IMR-90 (cell line): ENCODE measurements at regions not wholly inside any gene's neighbourhood (a gene's known extent, or its start where the extent isn't known, plus 50 kb on each side); places are given as distances from the start of the nearest gene placed in this dataset.

Source experiments
- ATAC-seq: fragments of 200-7000 bp; cut with Tn5 transposase; 2 replicates; pipeline ENCODE4 v1.9.1; 2020; ENCODE audit warnings: low read depth, mild to moderate bottlenecking, moderate library complexity
- BruUV-seq: library from RNA; stranded (reverse); fragments of 400-500 nt; replicated peaks from 2 replicates; lab custom pipeline; 2021; lab: Mats Ljungman, UMichigan
- CTCF ChIA-PET: fragments of 300-600 bp; formaldehyde crosslinking; extraction: SDS; loops from one replicate; lab custom pipeline; 2021; ENCODE audit warnings: antibody characterized with exemption; lab: Yijun Ruan, JAX
- POLR2A ChIA-PET: fragments of 300-600 bp; sonication (Branson Sonifier 250); formaldehyde crosslinking; loops from one replicate; lab custom pipeline; 2022; ENCODE audit warnings: antibody characterized with exemption; ENCODE audit not compliant: unreplicated experiment; lab: Charles Lee
- DNase-seq: peaks from one replicate; pipeline ENCODE4 v3.0.0; 2013
- H2AFZ ChIP-seq: replicated peaks from 2 replicates; pipeline ENCODE3; 2013; ENCODE audit warnings: low read length, mild to moderate bottlenecking; ENCODE audit not compliant: poor library complexity
- H2AK5ac ChIP-seq: 2 replicates; pipeline ENCODE4 v1.6.1; 2013; ENCODE audit warnings: low read depth, low read length, inconsistent platforms
- H2AK9ac ChIP-seq: replicated peaks from 2 replicates; pipeline ENCODE3; 2013; ENCODE audit warnings: mild to moderate bottlenecking, low read depth, low read length, moderate library complexity; ENCODE audit not compliant: poor library complexity
- H2BK120ac ChIP-seq: 2 replicates; pipeline ENCODE4 v1.6.1; 2013; ENCODE audit warnings: low read depth, low read length, inconsistent platforms
- H2BK15ac ChIP-seq: 3 replicates; pipeline ENCODE4 v1.6.1; 2013; ENCODE audit warnings: low read depth, low read length, inconsistent platforms
- H2BK20ac ChIP-seq: 2 replicates; pipeline ENCODE4 v1.6.1; 2013; ENCODE audit warnings: low read depth, mild to moderate bottlenecking, inconsistent platforms, low read length, moderate library complexity
- H2BK5ac ChIP-seq: 2 replicates; pipeline ENCODE4 v1.6.1; 2013; ENCODE audit warnings: mild to moderate bottlenecking, low read depth, low read length, inconsistent platforms; ENCODE audit not compliant: poor library complexity, severe bottlenecking
- H3K14ac ChIP-seq: replicated peaks from 2 replicates; pipeline ENCODE4 v1.6.1; 2013; ENCODE audit warnings: low read depth, low read length, inconsistent platforms
- H3K18ac ChIP-seq: 2 replicates; pipeline ENCODE4 v1.6.1; 2013; ENCODE audit warnings: low read depth, low read length, control low read depth
- H3K23ac ChIP-seq: 2 replicates; pipeline ENCODE4 v1.6.1; 2013; ENCODE audit warnings: low read depth, low read length, inconsistent platforms
- H3K27ac ChIP-seq: 2 replicates; pipeline ENCODE4 v1.5.1; 2013; ENCODE audit warnings: mild to moderate bottlenecking, control low read depth, low read length; ENCODE audit not compliant: insufficient read depth
- H3K27me3 ChIP-seq: 2 replicates; pipeline ENCODE4 v1.6.1; 2013; ENCODE audit warnings: low read length; ENCODE audit not compliant: control insufficient read depth, insufficient read depth
- H3K36me3 ChIP-seq: 2 replicates; pipeline ENCODE4 v1.6.1; 2013; ENCODE audit warnings: low read length, mixed read lengths; ENCODE audit not compliant: control insufficient read depth, insufficient read depth
- H3K4ac ChIP-seq: 2 replicates; pipeline ENCODE4 v1.6.1; 2013; ENCODE audit warnings: low read depth, low read length, inconsistent platforms
- H3K4me1 ChIP-seq: 2 replicates; pipeline ENCODE4 v1.6.1; 2013; ENCODE audit warnings: low read length, mixed read lengths; ENCODE audit not compliant: control insufficient read depth, insufficient read depth
- H3K4me2 ChIP-seq: 2 replicates; pipeline ENCODE4 v1.6.1; 2013; ENCODE audit warnings: low read depth, mild to moderate bottlenecking, control low read depth, low read length, moderate library complexity
- H3K4me3 ChIP-seq: 2 replicates; pipeline ENCODE4 v1.5.1; 2013; ENCODE audit warnings: low read depth, mild to moderate bottlenecking, control low read depth, low read length, moderate library complexity; ENCODE audit not compliant: insufficient read depth
- H3K56ac ChIP-seq: 2 replicates; pipeline ENCODE4 v1.6.1; 2013; ENCODE audit warnings: low read length, inconsistent platforms; ENCODE audit not compliant: insufficient read depth; ENCODE audit errors: extremely low read depth
- H3K79me1 ChIP-seq, 2 experiments: 2 replicates each; pipeline ENCODE4 v1.6.1; 2013; ENCODE audit warnings: low read length in 2 of 2, inconsistent platforms in 1 of 2, low read depth in 1 of 2
- H3K9ac ChIP-seq: 2 replicates; pipeline ENCODE4 v1.6.1; 2013; ENCODE audit warnings: low read depth, low read length, control low read depth
- H3K9me1 ChIP-seq: 2 replicates; pipeline ENCODE4 v1.6.1; 2013; ENCODE audit warnings: low read length, inconsistent platforms; ENCODE audit not compliant: insufficient read depth
- H3K9me3 ChIP-seq: 2 replicates; pipeline ENCODE4 v1.6.1; 2013; ENCODE audit warnings: low read length; ENCODE audit not compliant: control insufficient read depth, insufficient read depth
- H4K20me1 ChIP-seq: 2 replicates; pipeline ENCODE4 v1.6.1; 2013; ENCODE audit warnings: low read length, inconsistent platforms; ENCODE audit not compliant: insufficient read depth
- H4K5ac ChIP-seq: 2 replicates; pipeline ENCODE4 v1.6.1; 2013; ENCODE audit warnings: mild to moderate bottlenecking, low read depth, low read length, control low read depth
- H4K8ac ChIP-seq, 2 experiments: 2 replicates each; pipeline ENCODE4 v1.6.1; 2013; ENCODE audit warnings: low read depth in 2 of 2, low read length in 2 of 2, control low read depth in 1 of 2, inconsistent platforms in 1 of 2
- H4K91ac ChIP-seq: 2 replicates; pipeline ENCODE4 v1.6.1; 2013; ENCODE audit warnings: low read depth, low read length, inconsistent platforms; ENCODE audit not compliant: insufficient read depth
- BHLHE40 ChIP-seq: fragments of 150-350 bp; IDR thresholded peaks from 2 replicates; pipeline ENCODE4 v1.6.1; 2016; ENCODE audit warnings: mild to moderate bottlenecking, low read depth, low read length
- MAFK ChIP-seq: IDR thresholded peaks from 2 replicates; pipeline ENCODE4 v1.6.1; 2012; ENCODE audit warnings: low read depth, low read length, improper control_type of control experiment
- MAZ ChIP-seq: IDR thresholded peaks from 2 replicates; pipeline ENCODE4 v1.6.1; 2012; ENCODE audit warnings: low read depth, mild to moderate bottlenecking, low read length, improper control_type of control experiment, moderate library complexity, borderline replicate concordance
- RAD21 ChIP-seq: IDR thresholded peaks from 2 replicates; pipeline ENCODE4 v1.6.1; 2012; ENCODE audit warnings: low read length, improper control_type of control experiment
- WGBS, 2 experiments: methylation state at CpG; one replicate each; pipeline versions ENCODE4 v1.1.5 to v1.1.7; 2013; ENCODE audit warnings: missing lambda C conversion rate in 2 of 2; ENCODE audit not compliant: insufficient read length in 1 of 2; ENCODE audit errors: extremely low coverage in 2 of 2; 5-methylcytosine and 5-hydroxymethylcytosine counted together
- dilution Hi-C: fragments of 300-500 bp; cut with HindIII; formaldehyde crosslinking; loops from one replicate; pipeline ENCODE4 v1.14.3; 2018; ENCODE audit warnings: low sequenced_read_pairs; ENCODE audit not compliant: unreplicated experiment
- in situ Hi-C: fragments of 300-500 bp; cut with MboI; formaldehyde crosslinking; loops from 3 replicates; pipeline ENCODE4 v1.14.3; 2019; ENCODE audit warnings: low sequenced_read_pairs, inconsistent platforms, mixed read lengths
- intact Hi-C: fragments of 100-400 bp; cut with micrococcal nuclease; formaldehyde crosslinking; loops from 2 replicates; pipeline ENCODE4 v1.10.0; 2022

DNA sequence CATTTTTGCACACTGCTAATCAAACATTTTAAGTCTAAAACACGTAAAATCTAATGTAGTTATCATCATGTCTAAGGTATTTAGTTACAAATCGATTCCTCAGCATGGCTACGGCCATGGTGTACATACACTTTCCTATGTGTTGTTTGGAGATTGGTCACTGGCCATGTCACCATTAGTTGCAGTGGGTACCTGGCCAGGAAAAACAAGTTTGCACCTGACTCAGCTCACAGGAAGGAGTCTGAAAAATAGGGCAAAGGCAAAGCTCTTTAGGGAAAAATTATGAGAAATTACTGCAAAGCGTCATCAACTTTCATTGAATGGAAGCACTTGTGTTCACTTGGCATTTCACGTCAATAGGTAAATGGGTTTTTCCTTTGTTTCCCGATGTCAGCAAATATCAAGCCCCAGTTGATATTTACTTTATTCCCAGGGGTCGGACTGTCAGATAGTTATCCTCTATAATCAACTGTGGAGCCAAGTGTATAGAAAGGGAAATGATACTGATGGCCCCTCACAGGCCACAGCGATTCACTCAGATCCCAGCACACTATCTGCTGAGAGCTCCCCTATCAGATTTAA, 626.0 kb upstream of the ADAMTS16 start:
- Histone ChIP-seq H2BK20ac (no peak overlapping the region), H3K4ac (no peak overlapping the region), H3K9me1 (no peaks in the 10 kb centered on the region), H3K56ac (no peak overlapping the region), H2BK5ac (no peak overlapping the region), H2AK9ac (no peak overlapping the region), H3K79me1 (no peaks in the 10 kb centered on the region), H3K27ac (no peak overlapping the region), H4K20me1 (no peaks in the 10 kb centered on the region), H4K91ac (no peak overlapping the region), H2AFZ (no peak overlapping the region), H3K18ac (no peak overlapping the region), H3K4me1 (no peaks in the 10 kb centered on the region), H3K9ac (no peak overlapping the region), H2BK120ac (no peak overlapping the region), H3K27me3 (no peaks in the 10 kb centered on the region), H3K4me3 (no peak overlapping the region), H4K8ac (no peak overlapping the region), H2AK5ac (no peak overlapping the region), H4K5ac (no peak overlapping the region), H3K36me3 (no peaks in the 10 kb centered on the region), H3K4me2 (no peak overlapping the region), H3K9me3 (peaks cover 16% of the 10 kb centered on the region), H3K23ac (no peak overlapping the region), H3K14ac (no peak overlapping the region), H2BK15ac (no peak overlapping the region)
- no CpG with 5 or more reads among the region's 8 CpGs for WGBS, 2 experiments
- dilution Hi-C loops (no loop called here), intact Hi-C loops (no loop called here), in situ Hi-C loops (no loop called here)
- TF ChIP-seq BHLHE40 (no peak), MAZ (no peak), MAFK (0 out of 2 replicates have a peak, but pooled peaks have one; percentile 22), RAD21 (no peak)
- no peak for ATAC-seq
- DNase-seq = no peak
- no TSS peak for BruUV-seq
- ChIA-PET CTCF (no interaction called here), POLR2A (no interaction called here)
